Astrocyte of the cerebellum (primary cell): ENCODE measurements at regions not wholly inside any gene's neighbourhood (a gene's known extent, or its start where the extent isn't known, plus 50 kb on each side); places are given as distances from the start of the nearest gene placed in this dataset.

Source experiments
- DNase-seq: peaks from one replicate; pipeline ENCODE4 v3.0.0-alpha.2; 2011; ENCODE audit warnings: low read depth
- H3K4me3 ChIP-seq: 2 replicates; pipeline ENCODE4 v1.5.1; 2011; ENCODE audit warnings: mild to moderate bottlenecking, low read depth, low read length, moderate library complexity
- CTCF ChIP-seq: IDR thresholded peaks from 2 replicates; pipeline ENCODE4 v1.5.1; 2012; ENCODE audit warnings: low read length, low read depth, moderate library complexity, mild to moderate bottlenecking; ENCODE audit errors: missing control alignments
- in situ Hi-C: cut with HindIII; loops from 2 replicates; pipeline ENCODE4 v1.10.0; 2017; ENCODE audit warnings: low sequenced_read_pairs

DNA sequence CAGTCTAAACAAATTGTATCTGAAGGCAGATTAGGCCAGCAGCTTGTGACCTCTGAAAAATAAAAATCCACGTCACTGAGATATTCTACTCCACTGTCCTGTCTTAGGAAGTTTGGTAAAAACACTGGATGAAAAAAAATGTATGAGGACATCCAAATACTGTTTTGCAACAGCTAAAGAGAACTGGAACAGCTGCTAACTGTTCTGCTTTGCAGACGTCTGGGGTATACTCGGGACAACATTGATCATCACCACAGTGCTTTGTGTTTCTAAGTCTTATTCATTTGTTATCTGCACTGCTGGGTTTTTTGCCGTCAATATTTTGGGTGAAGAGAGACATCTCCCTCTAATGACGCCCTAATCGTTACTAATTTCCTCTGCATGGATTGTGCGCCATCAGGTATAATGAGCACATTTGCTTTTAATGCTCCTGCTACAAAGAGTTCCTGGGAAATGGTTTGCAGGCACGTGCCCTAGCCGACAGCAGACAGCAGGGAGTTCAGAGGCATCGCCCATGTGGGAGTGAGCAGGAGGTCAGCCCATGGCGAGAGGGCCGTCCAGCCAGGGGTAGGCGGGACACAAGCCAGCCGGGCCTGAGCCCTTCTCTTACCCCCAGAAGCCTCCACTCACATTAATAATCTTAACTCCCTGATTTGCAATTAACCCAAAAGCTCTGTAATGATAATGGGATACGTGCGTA is 87.0 kb downstream of the CBLN1 start:
- in situ Hi-C loops: no loop called here
- DNase-seq: no peak
- H3K4me3 ChIP-seq: no peak overlapping the region
- no peak for TF ChIP-seq CTCF

DNA sequence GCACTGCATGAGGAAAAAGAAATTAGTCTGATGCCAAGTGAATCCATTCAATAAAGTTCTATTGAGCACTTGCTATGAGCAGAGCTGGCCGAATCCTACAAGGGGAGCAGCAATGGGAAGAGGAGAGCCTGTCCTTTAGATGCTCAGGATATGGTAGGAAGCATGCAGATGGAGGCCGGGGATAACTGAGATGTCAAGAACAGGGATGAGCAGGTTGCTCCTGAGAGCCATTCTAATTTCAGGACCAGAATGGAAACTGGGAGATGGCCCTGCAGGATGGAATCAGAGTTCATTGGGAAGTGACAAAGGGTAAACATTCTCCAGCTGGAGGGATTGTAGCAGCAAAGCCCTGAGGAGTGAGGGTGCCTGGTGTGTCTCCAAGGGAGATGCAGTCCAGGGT is 88.0 kb downstream of the CBLN1 start:
- no peak for TF ChIP-seq CTCF
- DNase-seq: no peak
- in situ Hi-C loops: no loop called here
- no peak overlapping the region for H3K4me3 ChIP-seq

DNA sequence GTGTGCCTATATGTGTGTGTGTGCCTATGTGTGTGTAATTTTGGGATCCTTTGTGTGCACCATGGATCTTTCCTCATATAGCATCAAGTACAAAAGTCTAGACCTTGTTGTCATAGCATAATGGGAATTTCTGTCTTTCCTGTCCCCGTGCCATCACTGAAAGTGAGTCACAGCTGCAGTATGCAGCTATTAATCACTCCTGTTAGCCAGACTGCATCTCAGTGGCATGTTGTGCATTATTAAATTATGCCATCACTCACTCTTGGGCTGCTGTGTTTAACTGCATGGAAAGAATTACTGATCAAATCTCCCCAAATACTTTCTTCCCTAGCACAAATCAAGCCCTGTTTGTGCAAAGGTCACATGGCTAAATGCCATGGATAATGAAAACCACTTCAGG is 92.4 kb downstream of the CBLN1 start:
- H3K4me3 ChIP-seq: no peak overlapping the region
- in situ Hi-C loops: no loop called here
- no peak for TF ChIP-seq CTCF
- no peak for DNase-seq

DNA sequence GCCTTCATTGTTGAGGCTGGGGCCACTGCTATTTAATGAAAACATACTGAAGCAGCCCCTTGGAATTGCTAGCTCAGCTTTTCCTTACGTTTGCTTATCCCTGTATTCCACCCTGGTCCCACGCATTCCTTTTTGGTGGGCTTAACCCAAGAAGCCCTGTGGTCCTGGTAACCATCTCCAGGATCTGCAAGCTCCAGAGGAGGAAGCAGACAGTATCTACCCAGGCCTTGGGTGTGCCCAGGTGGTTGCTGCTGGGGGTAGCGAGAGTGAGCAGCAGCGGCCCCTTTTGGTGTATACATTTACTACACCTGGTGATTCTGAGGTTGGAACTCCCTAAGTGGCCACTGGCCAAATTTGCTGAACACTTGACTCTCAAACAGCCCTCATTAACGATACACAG is 97.7 kb downstream of the CBLN1 start:
- no peak for DNase-seq
- in situ Hi-C loops: no loop called here
- TF ChIP-seq CTCF: peak; percentile 19
- no peak overlapping the region for H3K4me3 ChIP-seq

- H3K4me3 ChIP-seq: no peak overlapping the region
- in situ Hi-C loops: no loop called here
- no peak for DNase-seq
- TF ChIP-seq CTCF: no peak
These were observed 99.7 kb downstream of the CBLN1 start for GRCh38 chr16:49181791-49182518.

DNA sequence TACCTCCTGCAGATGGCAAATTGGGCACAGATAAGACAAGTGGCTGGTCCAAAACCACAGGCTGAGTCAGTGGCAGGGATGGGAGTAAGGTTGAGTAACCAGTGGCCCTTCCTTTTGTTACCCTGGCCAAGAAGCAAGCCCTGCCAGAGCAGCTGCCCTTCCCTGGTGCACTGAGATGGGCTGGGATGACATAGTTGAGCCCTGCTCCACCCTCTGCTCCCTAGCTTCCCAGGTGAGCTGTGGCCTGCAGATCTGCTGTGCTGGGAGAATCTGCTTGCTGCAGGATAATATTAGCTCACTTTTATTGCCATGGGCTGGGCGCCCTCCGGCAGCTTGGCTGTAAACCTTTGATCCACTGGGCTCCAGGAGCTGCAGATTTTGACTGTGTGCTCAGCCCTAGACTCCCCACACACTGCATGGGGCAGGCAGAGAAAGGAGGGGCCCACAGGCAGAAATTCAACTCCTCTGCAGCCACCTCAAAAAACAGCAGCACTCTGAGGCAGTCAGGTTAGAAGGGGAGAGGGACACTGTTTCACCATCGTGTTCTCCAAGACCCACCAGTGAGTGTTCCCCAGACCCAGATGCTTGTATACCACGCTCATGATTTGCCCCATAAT is 101.8 kb downstream of the CBLN1 start:
- DNase-seq: no peak
- no peak overlapping the region for H3K4me3 ChIP-seq
- TF ChIP-seq CTCF: no peak
- in situ Hi-C loops: no loop called here
